ENCODE measurements at regions not wholly inside any gene's neighbourhood (a gene's known extent, or its start where the extent isn't known, plus 50 kb on each side); places are given as distances from the start of the nearest gene placed in this dataset.

DNA sequence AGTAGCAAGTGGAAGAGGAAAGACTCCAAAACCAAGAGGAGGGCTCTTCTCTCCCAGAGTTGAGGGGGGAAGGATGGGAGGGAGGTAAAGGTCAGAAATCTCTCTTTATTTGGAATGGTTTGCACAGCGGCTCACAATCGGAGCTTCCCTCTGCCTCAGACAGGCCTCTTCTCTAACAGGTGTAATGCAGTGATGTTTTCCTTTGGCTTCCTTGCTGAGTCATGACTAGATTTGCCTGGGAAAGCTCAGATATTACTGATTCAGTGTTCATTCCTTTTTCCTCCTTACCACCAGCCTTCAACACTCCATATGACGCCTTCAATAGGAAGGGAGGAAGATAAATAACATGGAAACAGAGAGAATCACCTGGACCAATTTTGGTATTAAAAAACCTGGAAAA is 136.6 kb downstream of the RNF152 start:
- H3K27me3 ChIP-seq (ENCODE audit: control insufficient read depth, insufficient read depth, low read length), result no peaks in the 10 kb centered on the region
- POLR2A ChIA-PET, result no interaction called here
- H3K9me3 ChIP-seq (ENCODE audit: control insufficient read depth, insufficient read depth, low read length), result no peaks in the 10 kb centered on the region
- TF ChIP-seq, protein P1, sequence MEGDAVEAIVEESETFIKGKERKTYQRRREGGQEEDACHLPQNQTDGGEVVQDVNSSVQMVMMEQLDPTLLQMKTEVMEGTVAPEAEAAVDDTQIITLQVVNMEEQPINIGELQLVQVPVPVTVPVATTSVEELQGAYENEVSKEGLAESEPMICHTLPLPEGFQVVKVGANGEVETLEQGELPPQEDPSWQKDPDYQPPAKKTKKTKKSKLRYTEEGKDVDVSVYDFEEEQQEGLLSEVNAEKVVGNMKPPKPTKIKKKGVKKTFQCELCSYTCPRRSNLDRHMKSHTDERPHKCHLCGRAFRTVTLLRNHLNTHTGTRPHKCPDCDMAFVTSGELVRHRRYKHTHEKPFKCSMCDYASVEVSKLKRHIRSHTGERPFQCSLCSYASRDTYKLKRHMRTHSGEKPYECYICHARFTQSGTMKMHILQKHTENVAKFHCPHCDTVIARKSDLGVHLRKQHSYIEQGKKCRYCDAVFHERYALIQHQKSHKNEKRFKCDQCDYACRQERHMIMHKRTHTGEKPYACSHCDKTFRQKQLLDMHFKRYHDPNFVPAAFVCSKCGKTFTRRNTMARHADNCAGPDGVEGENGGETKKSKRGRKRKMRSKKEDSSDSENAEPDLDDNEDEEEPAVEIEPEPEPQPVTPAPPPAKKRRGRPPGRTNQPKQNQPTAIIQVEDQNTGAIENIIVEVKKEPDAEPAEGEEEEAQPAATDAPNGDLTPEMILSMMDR (IDR thresholded peaks at IDR 0.05; ENCODE audit: low read depth, low read length), result no peak
- H3K27ac ChIP-seq (ENCODE audit: low read depth, low read length), result no peak overlapping the region
- H3K4me3 ChIP-seq (ENCODE audit: low read depth, low read length), result no peak overlapping the region
- CTCF ChIA-PET, result interaction anchor here (1.5 kb wide), 1 partner anchor 175 kb away, joined by 7 read pairs; no protein-coding TSS in a partner anchor
- no peak for DNase-seq (ENCODE audit: low read depth, low spot score)

- Histone ChIP-seq H3K4me3 (ENCODE audit: low read depth, low read length) (no peak overlapping the region), H3K9me3 (ENCODE audit: control insufficient read depth, insufficient read depth, low read length) (no peaks in the 10 kb centered on the region), H3K27me3 (ENCODE audit: control insufficient read depth, insufficient read depth, low read length) (no peaks in the 10 kb centered on the region), H3K27ac (ENCODE audit: low read depth, low read length) (no peak overlapping the region)
- ChIA-PET CTCF (interaction anchor here (1.5 kb wide), 1 partner anchor 174 kb away, joined by 7 read pairs; no protein-coding TSS in a partner anchor), POLR2A (no interaction called here)
- no peak for DNase-seq (ENCODE audit: low read depth, low spot score)
- TF ChIP-seq, protein P1 (IDR thresholded peaks at IDR 0.05; ENCODE audit: low read depth, low read length), result no peak
Observed at GRCh38 chr18:61755555-61755954, 137.3 kb downstream of the RNF152 start.

- no peak for DNase-seq (ENCODE audit: low read depth, low spot score)
- ChIA-PET CTCF (no interaction called here), POLR2A (no interaction called here)
- H3K27me3 ChIP-seq (ENCODE audit: control insufficient read depth, insufficient read depth, low read length), result no peaks in the 10 kb centered on the region
- no peak overlapping the region for H3K4me3 ChIP-seq (ENCODE audit: low read depth, low read length)
- no peak overlapping the region for H3K27ac ChIP-seq (ENCODE audit: low read depth, low read length)
- H3K9me3 ChIP-seq (ENCODE audit: control insufficient read depth, insufficient read depth, low read length), result no peaks in the 10 kb centered on the region
- TF ChIP-seq, protein P1 (IDR thresholded peaks at IDR 0.05; ENCODE audit: low read depth, low read length), result no peak
Observed at GRCh38 chr18:61754039-61754583, 138.7 kb downstream of the RNF152 start.

DNA sequence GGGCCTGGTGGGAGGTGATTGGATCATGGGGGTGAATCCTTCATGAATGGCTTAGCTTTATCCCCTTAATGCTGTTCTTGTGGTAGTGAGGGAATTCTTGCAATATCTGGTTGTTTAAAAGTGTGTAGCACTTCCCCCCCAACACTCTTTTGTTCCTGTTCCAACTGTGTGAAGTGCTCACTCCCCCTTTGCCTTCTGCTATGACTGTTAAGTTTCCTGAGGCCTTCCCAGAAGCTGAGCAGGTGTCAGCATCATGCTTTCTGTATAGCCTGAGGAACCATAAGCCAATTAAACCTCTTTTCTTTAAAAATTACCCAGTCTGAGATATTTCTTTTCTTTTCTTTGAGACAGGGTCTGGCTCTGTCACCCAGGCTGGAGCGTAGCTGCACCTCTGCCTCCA is 139.4 kb downstream of the RNF152 start:
- H3K9me3 ChIP-seq (ENCODE audit: control insufficient read depth, insufficient read depth, low read length), result no peaks in the 10 kb centered on the region
- TF ChIP-seq, protein P1 (IDR thresholded peaks at IDR 0.05; ENCODE audit: low read depth, low read length), result no peak
- no peak for DNase-seq (ENCODE audit: low read depth, low spot score)
- CTCF ChIA-PET, result interaction anchor here (0.6 kb wide), 1 partner anchor 201 kb away, joined by 3 read pairs; no protein-coding TSS in a partner anchor
- no peaks in the 10 kb centered on the region for H3K27me3 ChIP-seq (ENCODE audit: control insufficient read depth, insufficient read depth, low read length)
- H3K4me3 ChIP-seq (ENCODE audit: low read depth, low read length), result no peak overlapping the region
- no peak overlapping the region for H3K27ac ChIP-seq (ENCODE audit: low read depth, low read length)
- POLR2A ChIA-PET, result no interaction called here

- ChIA-PET CTCF (no interaction called here), POLR2A (no interaction called here)
Observed at GRCh38 chr18:61752973-61753372, 139.8 kb downstream of the RNF152 start.

More at GRCh38 chr18:61752973-61753372, 139.8 kb downstream of the RNF152 start:
- H3K27me3 ChIP-seq (ENCODE audit: control insufficient read depth, insufficient read depth, low read length), result no peaks in the 10 kb centered on the region
- H3K9me3 ChIP-seq (ENCODE audit: control insufficient read depth, insufficient read depth, low read length), result no peaks in the 10 kb centered on the region
- no peak for DNase-seq (ENCODE audit: low read depth, low spot score)
- TF ChIP-seq, protein P1 (IDR thresholded peaks at IDR 0.05; ENCODE audit: low read depth, low read length), result no peak
- no peak overlapping the region for H3K27ac ChIP-seq (ENCODE audit: low read depth, low read length)
- no peak overlapping the region for H3K4me3 ChIP-seq (ENCODE audit: low read depth, low read length)

Data from AG04450 (cell line).